ENCODE measurements at regions not wholly inside any gene's neighbourhood (a gene's known extent, or its start where the extent isn't known, plus 50 kb on each side); places are given as distances from the start of the nearest gene placed in this dataset.

DNA sequence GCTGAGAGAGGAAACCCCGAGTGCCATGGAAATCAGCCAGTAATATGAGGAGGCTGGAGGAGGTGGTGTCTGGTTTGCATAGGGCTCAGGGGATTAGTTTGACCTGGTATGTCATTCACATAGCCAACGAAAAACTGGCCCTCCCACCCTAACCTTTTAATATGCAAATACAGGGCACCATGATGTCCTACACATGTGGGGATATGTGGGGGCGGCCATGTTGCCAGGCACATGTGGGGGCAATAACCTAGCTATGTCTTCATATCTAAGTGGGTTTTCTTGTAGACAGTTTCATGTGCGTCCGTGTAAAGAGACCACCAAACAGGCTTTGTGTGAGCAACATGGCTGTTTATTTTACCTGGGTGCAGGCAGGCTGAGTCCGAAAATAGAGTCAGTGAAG lies 110.1 kb downstream of the MOBP start:
- TF ChIP-seq CTCF (IDR thresholded peaks at IDR 0.05) = no peak
- no peak for TF ChIP-seq POLR2AphosphoS5 (IDR thresholded peaks at IDR 0.05)
